NCI-H526 treated with DMSO at 0.1 percent for 48 hours (cell line): ENCODE measurements at regions not wholly inside any gene's neighbourhood (a gene's known extent, or its start where the extent isn't known, plus 50 kb on each side); places are given as distances from the start of the nearest gene placed in this dataset.
"Not testable (repeated sequence)": the region's sequence is repeated elsewhere in the genome, so short reads cannot be mapped to it uniquely, and the experiment has no call there.

Experiments
- DNase-seq: peaks from one replicate; lab custom pipeline; 2025; lab: John Stamatoyannopoulos, UW

- DNase-seq = not testable (repeated sequence)
Measured at GRCh38 chr4:131883181-131883580, 1265.9 kb upstream of the PCDH10 start.

GRCh38 chr4:131925662-131926061 is 1223.4 kb upstream of the PCDH10 start:
- not testable (repeated sequence) for DNase-seq

- not testable (repeated sequence) for DNase-seq
Measured at GRCh38 chr4:131967646-131968045, 1181.4 kb upstream of the PCDH10 start.

- no peak for DNase-seq
Measured at GRCh38 chr4:131974730-131975129, 1174.4 kb upstream of the PCDH10 start.

- DNase-seq = not testable (repeated sequence)
Measured at GRCh38 chr4:131975276-131976132, 1173.6 kb upstream of the PCDH10 start.

- DNase-seq = not testable (repeated sequence)
Measured at GRCh38 chr4:131976133-131977002, 1172.7 kb upstream of the PCDH10 start.

GRCh38 chr4:131978120-131978519 is 1171.0 kb upstream of the PCDH10 start:
- no peak for DNase-seq

GRCh38 chr4:131989576-131989975 is 1159.5 kb upstream of the PCDH10 start:
- no peak for DNase-seq

- no peak for DNase-seq
Measured at GRCh38 chr4:132001542-132001941, 1147.6 kb upstream of the PCDH10 start.

GRCh38 chr4:132003593-132003992 is 1145.5 kb upstream of the PCDH10 start:
- DNase-seq = no peak

- DNase-seq = no peak
Measured at GRCh38 chr4:132015321-132015720, 1133.8 kb upstream of the PCDH10 start.

- no peak for DNase-seq
Measured at GRCh38 chr4:132016703-132017350, 1132.3 kb upstream of the PCDH10 start.

- DNase-seq = no peak
Measured at GRCh38 chr4:132026166-132026565, 1122.9 kb upstream of the PCDH10 start.

GRCh38 chr4:132026816-132027215 is 1122.3 kb upstream of the PCDH10 start:
- DNase-seq = no peak

- DNase-seq = no peak
Measured at GRCh38 chr4:132056496-132056895, 1092.6 kb upstream of the PCDH10 start.

GRCh38 chr4:132059227-132059626 is 1089.9 kb upstream of the PCDH10 start:
- no peak for DNase-seq

- no peak for DNase-seq
Measured at GRCh38 chr4:132062611-132063239, 1086.4 kb upstream of the PCDH10 start.

- no peak for DNase-seq
Measured at GRCh38 chr4:132063829-132064228, 1085.3 kb upstream of the PCDH10 start.

- DNase-seq = no peak
Measured at GRCh38 chr4:132065940-132066495, 1083.1 kb upstream of the PCDH10 start.

GRCh38 chr4:132071815-132072214 is 1077.3 kb upstream of the PCDH10 start:
- DNase-seq = no peak

- DNase-seq = no peak
Measured at GRCh38 chr4:132076829-132077228, 1072.3 kb upstream of the PCDH10 start.

- no peak for DNase-seq
Measured at GRCh38 chr4:132085105-132085504, 1064.0 kb upstream of the PCDH10 start.
